Skin epidermis (tissue), 12 donors: ENCODE measurements at regions not wholly inside any gene's neighbourhood (a gene's known extent, or its start where the extent isn't known, plus 50 kb on each side); places are given as distances from the start of the nearest gene placed in this dataset.

Source experiments
- H3K27ac ChIP-seq, 21 experiments: fragments of 200-600 bp; sonication (generic) in 11 of 21; one replicate each; pipeline ENCODE4 v1.5.0; 2020; ENCODE audit warnings: mild to moderate bottlenecking in 3 of 21, inconsistent platforms in 2 of 21, moderate library complexity in 2 of 21
- H3K4me3 ChIP-seq, 7 experiments: fragments of 200-600 bp; sonication (generic) in 2 of 7; one replicate each; pipeline ENCODE4 v1.5.0; 2020; ENCODE audit warnings: inconsistent platforms in 2 of 7, mild to moderate bottlenecking in 2 of 7, moderate library complexity in 1 of 7

DNA sequence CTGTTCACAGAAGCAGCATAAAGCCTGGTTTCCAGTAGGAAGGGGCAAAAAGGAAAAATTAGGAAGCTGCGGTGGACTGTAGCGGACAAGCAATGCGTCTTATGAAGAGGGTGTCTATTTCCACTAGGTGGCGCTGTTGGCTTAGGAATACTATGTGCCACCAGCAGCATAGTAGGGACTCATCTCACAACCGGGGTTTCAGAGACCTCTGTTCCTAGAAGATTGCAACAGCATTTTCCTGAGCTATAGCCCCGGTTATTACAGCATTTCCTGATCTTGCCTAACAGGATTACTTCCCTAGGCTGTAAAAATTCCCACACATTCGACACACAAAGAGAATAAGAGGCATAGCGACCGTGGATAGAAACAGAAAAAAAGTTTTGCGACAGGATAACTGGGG lies 683.0 kb downstream of the TBL1XR1 start:
- H3K4me3 ChIP-seq: no peak overlapping the region
- H3K27ac ChIP-seq: no peak overlapping the region

DNA sequence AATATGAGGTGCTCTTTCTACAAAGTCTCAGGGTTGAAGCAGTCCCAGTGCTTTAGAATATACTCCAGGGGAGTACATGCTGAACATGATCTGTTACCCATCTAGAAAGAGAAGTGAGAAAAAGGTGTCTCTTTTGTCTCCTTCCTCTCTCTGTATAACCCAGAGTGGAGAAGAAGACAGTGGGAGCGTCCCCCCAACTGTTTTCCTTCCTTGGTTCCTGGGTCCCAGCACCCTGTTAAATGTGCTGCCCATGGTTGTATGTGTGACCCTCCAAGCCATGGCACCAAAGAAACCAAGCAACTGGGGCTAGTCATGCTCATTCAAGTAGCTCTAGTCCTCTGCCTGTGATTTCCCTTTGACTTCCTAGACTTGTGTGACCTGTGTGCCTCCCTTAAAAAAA lies 683.7 kb downstream of the TBL1XR1 start:
- H3K4me3 ChIP-seq: no peak overlapping the region
- no peak overlapping the region for H3K27ac ChIP-seq

DNA sequence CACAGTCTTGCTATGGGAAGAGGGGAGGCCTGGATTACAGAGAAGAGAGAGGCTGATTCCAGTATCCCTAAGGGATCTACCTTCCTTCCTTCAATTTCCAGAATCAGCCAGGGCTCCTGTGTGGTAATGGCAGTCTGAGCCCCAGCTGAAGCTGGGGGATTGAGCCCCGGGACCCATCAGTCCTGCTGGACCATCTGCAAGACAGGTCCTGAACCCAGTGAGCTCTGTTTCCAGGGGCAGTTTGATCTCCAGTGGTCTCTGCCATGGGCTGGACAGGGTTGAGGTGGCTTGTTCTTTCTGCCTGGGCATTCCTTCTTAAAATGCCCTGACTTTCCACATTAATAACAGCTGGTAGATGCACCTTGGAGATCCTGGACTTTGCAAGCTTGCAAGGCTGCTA lies 685.2 kb downstream of the TBL1XR1 start:
- H3K4me3 ChIP-seq: no peak overlapping the region

GRCh38 chr3:176510097-176510496 lies 687.2 kb downstream of the TBL1XR1 start:
- Histone ChIP-seq H3K27ac (no peak overlapping the region), H3K4me3 (no peak overlapping the region)

More for the DNA sequence above, 685.2 kb downstream of the TBL1XR1 start:
- H3K27ac ChIP-seq: no peak overlapping the region

DNA sequence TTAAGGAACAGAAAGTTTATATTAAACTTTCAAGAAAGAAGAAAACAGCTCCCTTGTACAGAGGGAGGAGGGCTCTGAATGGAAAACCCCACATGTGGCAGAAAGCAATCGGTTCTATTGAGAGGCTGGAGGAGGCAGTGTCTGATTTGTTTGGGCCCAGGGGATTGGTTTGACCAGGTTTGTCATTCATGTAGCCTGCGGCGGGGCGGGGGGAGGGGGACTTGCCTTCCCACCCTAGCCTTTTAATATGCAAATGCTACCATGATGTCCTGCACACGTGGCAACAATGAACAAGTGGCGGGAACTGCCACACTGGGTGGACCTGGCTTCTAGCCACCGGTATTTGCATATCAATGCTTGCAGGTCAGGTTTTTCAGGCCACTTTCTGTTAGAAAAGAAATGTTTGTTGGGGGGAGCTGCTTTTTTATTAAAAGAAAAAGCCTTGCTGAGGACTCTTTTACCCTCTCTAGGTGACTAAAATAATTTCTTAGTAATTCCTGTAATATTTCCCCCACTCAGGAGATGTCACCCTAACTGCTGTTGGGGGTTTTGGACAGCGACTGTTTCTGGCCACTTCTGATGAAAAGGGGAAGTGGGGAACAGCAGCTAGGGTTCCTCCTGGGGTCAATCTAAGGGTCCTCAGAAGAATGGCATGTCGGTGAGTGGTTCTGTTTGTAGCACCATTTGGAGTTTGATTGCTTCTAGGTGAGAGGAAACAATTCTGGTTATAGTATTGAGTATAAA lies 691.2 kb downstream of the TBL1XR1 start:
- H3K4me3 ChIP-seq: no peak overlapping the region
- no peak overlapping the region for H3K27ac ChIP-seq

- H3K27ac ChIP-seq: no peak overlapping the region
- no peak overlapping the region for H3K4me3 ChIP-seq
Measured at GRCh38 chr3:176491084-176491483, 706.2 kb downstream of the TBL1XR1 start.

- Histone ChIP-seq H3K4me3 (no peak overlapping the region), H3K27ac (no peak overlapping the region)
Measured at GRCh38 chr3:176490357-176490756, 706.9 kb downstream of the TBL1XR1 start.

DNA sequence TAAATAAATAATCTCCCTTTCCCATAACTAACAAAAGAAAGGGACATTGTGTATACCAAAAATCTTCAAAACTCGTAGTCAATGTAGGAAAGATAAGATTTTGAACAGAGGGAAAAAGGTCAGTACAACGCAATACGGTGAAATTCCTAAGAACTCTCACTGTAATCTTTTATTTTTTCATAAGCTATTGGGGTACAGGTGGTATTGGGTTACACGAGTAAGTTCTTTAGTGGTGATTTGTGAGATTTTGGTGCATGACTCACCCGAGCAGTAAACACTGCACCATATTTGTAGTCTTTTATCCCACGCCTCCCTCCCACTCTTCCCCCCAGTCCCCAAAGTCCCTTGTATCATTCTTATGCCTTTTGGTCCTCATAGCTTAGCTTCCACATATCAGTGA lies 718.0 kb downstream of the TBL1XR1 start:
- Histone ChIP-seq H3K27ac (no peak overlapping the region), H3K4me3 (no peak overlapping the region)

DNA sequence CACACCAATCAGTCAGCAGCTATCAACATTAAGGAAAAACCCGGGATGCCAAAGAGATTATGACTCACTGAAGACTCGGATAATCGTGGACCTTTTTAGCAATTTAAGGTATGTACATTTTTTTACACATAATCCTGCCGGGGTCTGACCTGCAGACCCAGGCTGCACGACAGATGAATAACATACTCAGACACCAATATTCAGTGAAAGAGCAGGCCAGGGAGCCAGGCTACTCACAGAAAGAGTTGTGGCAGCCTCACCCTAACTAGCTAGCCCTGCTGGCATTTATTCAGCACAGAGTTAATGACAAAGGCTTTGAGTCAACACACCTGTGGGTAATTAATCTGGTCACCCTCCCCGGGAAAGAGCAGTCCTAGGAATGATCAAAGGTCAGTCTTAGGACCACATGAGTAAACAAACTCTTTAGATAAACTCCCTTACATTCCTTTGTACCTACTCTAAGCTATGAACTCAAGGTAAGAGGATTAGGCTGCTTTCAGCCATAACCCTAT lies 727.5 kb downstream of the TBL1XR1 start:
- Histone ChIP-seq H3K27ac (no peak overlapping the region), H3K4me3 (no peak overlapping the region)

- Histone ChIP-seq H3K4me3 (no peak overlapping the region), H3K27ac (no peak overlapping the region)
Measured at GRCh38 chr3:176463610-176464009, 733.7 kb downstream of the TBL1XR1 start.

GRCh38 chr3:176447369-176447768 lies 749.9 kb downstream of the TBL1XR1 start:
- no peak overlapping the region for H3K27ac ChIP-seq
- H3K4me3 ChIP-seq: no peak overlapping the region

- no peak overlapping the region for H3K4me3 ChIP-seq
Measured at GRCh38 chr3:176442326-176442725, 755.0 kb downstream of the TBL1XR1 start.

DNA sequence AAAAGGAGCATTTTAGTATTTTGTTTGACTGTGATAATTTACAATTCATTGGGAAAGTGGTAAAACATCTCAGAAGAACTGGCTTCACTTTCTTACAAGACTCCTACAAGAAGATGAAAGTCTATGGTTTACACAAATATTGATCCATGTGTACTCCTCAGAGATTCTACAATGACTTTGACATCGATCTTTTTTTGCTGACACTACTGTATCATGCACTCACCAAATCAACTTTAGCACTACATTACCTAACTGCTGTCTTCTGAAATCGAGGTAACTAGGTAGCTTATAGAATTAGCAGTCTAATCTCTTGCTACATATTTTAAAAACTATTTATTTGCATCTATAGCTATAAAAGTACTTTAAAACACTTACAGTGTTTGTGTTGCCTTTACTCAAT lies 757.6 kb downstream of the TBL1XR1 start:
- Histone ChIP-seq H3K4me3 (no peak overlapping the region), H3K27ac (no peak overlapping the region)

More at GRCh38 chr3:176442326-176442725, 755.0 kb downstream of the TBL1XR1 start:
- H3K27ac ChIP-seq: no peak overlapping the region

- H3K27ac ChIP-seq: no peak overlapping the region
- no peak overlapping the region for H3K4me3 ChIP-seq
Measured at GRCh38 chr3:176431991-176432390, 765.3 kb downstream of the TBL1XR1 start.

GRCh38 chr3:176431038-176431418 lies 766.3 kb downstream of the TBL1XR1 start:
- Histone ChIP-seq H3K27ac (no peak overlapping the region), H3K4me3 (no peak overlapping the region)

DNA sequence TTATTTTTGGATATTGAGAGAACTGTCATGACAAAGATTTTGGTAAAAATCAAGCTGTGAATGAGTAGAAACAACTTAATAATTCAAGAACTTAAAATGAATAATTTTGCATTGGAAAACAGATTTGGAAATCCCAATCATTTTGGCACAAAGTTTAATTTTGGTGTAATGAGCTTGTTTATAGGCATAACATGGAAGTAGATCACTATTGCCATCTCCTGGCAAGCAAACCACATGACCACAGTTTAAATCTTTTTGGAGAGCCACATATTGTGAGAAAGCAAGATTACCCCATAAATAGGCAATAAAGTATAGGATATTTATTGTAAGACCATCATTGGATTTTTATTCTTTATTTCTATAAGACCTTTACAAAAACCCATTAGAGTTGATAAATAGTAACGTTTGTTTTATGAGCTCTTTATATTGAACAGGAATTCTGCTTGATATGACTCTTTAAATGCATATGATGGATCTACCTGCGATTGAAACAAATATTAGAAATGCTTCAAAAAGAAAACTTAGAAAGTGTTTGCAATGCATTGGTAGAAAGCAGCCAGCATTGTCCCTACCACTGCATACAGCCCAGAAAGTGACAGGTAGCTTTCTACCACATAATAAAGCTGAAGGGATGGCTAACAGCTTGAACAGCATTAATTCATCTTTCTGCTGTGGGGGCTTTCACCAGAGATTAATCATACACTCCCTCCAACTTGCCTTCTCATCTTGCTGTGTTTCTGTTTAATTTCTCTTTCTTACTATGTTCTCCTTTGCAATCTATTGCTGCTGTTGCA lies 766.8 kb downstream of the TBL1XR1 start:
- Histone ChIP-seq H3K27ac (no peak overlapping the region), H3K4me3 (no peak overlapping the region)

DNA sequence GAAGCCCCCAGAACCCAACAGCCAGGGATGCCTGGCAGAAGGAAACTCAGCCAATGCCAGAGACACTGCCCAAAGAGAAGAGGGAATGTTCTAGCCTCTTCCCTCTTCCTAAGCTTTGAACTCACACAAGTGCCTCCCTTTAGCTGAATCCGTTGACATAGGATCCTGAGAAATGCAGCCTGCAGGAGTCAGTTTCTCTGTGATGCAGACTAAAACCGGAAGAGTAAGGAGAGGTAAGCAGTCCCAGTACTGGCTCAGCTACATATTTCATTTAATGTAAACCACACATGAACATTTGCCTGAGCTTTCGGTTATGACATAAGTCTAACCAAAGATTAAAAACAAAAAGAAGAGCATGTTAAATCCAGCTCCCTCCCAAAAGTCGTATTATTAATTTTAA lies 768.7 kb downstream of the TBL1XR1 start:
- Histone ChIP-seq H3K27ac (no peak overlapping the region), H3K4me3 (no peak overlapping the region)

GRCh38 chr3:176426371-176426770 lies 770.9 kb downstream of the TBL1XR1 start:
- Histone ChIP-seq H3K4me3 (no peak overlapping the region), H3K27ac (no peak overlapping the region)

GRCh38 chr3:176416870-176417269 lies 780.4 kb downstream of the TBL1XR1 start:
- no peak overlapping the region for H3K4me3 ChIP-seq

GRCh38 chr3:176415661-176416295 lies 781.5 kb downstream of the TBL1XR1 start:
- Histone ChIP-seq H3K4me3 (no peak overlapping the region), H3K27ac (no peak overlapping the region)

More at GRCh38 chr3:176416870-176417269, 780.4 kb downstream of the TBL1XR1 start:
- H3K27ac ChIP-seq: no peak overlapping the region

GRCh38 chr3:176412771-176413170 lies 784.5 kb downstream of the TBL1XR1 start:
- no peak overlapping the region for H3K27ac ChIP-seq
- no peak overlapping the region for H3K4me3 ChIP-seq
